ENCODE measurements at regions not wholly inside any gene's neighbourhood (a gene's known extent, or its start where the extent isn't known, plus 50 kb on each side); places are given as distances from the start of the nearest gene placed in this dataset.

GRCh38 chr11:36890121-36890679 lies 292.2 kb upstream of the RAG2 start:
- H3K4me3 ChIP-seq (ENCODE audit: low read depth, low read length): no peak overlapping the region
- H3K9me3 ChIP-seq (ENCODE audit: control insufficient read depth, low read length): no peaks in the 10 kb centered on the region
- H3K27ac ChIP-seq: no peak overlapping the region
- H3K4me1 ChIP-seq: no peaks in the 10 kb centered on the region
- H3K36me3 ChIP-seq (ENCODE audit: control insufficient read depth, insufficient read depth, low read length): no peaks in the 10 kb centered on the region
- no peaks in the 10 kb centered on the region for H3K79me2 ChIP-seq
- no peaks in the 10 kb centered on the region for H3K27me3 ChIP-seq (ENCODE audit: control insufficient read depth, insufficient read depth, low read length)
- H3K9ac ChIP-seq: no peak overlapping the region
- no peak overlapping the region for H2AFZ ChIP-seq
- H3K4me2 ChIP-seq (ENCODE audit: low read length): no peak overlapping the region
- TF ChIP-seq CTCF (IDR thresholded peaks at IDR 0.05): no peak

GRCh38 chr11:36885154-36885553 lies 287.1 kb upstream of the RAG2 start:
- Histone ChIP-seq H3K4me3 (ENCODE audit: low read depth, low read length) (no peak overlapping the region), H3K9ac (no peak overlapping the region), H3K36me3 (ENCODE audit: control insufficient read depth, insufficient read depth, low read length) (no peaks in the 10 kb centered on the region), H3K79me2 (no peaks in the 10 kb centered on the region), H2AFZ (no peak overlapping the region), H3K4me2 (ENCODE audit: low read length) (no peak overlapping the region), H3K27me3 (ENCODE audit: control insufficient read depth, insufficient read depth, low read length) (no peaks in the 10 kb centered on the region), H3K9me3 (ENCODE audit: control insufficient read depth, low read length) (no peaks in the 10 kb centered on the region), H3K27ac (no peak overlapping the region), H3K4me1 (no peaks in the 10 kb centered on the region)
- no peak for TF ChIP-seq CTCF (IDR thresholded peaks at IDR 0.05)

- Histone ChIP-seq H3K4me2 (ENCODE audit: low read length) (no peak overlapping the region), H3K4me1 (no peaks in the 10 kb centered on the region), H3K27ac (no peak overlapping the region)
These were observed 280.7 kb upstream of the RAG2 start for GRCh38 chr11:36878737-36879136.

GRCh38 chr11:36877149-36877548 lies 279.1 kb upstream of the RAG2 start:
- TF ChIP-seq CTCF (IDR thresholded peaks at IDR 0.05): no peak
- no peaks in the 10 kb centered on the region for H3K79me2 ChIP-seq
- H3K9ac ChIP-seq: no peak overlapping the region
- no peaks in the 10 kb centered on the region for H3K27me3 ChIP-seq (ENCODE audit: control insufficient read depth, insufficient read depth, low read length)
- no peak overlapping the region for H3K4me3 ChIP-seq (ENCODE audit: low read depth, low read length)
- H3K9me3 ChIP-seq (ENCODE audit: control insufficient read depth, low read length): no peaks in the 10 kb centered on the region
- no peak overlapping the region for H3K27ac ChIP-seq
- H3K36me3 ChIP-seq (ENCODE audit: control insufficient read depth, insufficient read depth, low read length): no peaks in the 10 kb centered on the region
- H3K4me2 ChIP-seq (ENCODE audit: low read length): no peak overlapping the region
- no peaks in the 10 kb centered on the region for H3K4me1 ChIP-seq
- H2AFZ ChIP-seq: no peak overlapping the region

More at GRCh38 chr11:36878737-36879136, 280.7 kb upstream of the RAG2 start:
- H3K9ac ChIP-seq: no peak overlapping the region
- no peak overlapping the region for H2AFZ ChIP-seq
- no peaks in the 10 kb centered on the region for H3K79me2 ChIP-seq
- no peaks in the 10 kb centered on the region for H3K36me3 ChIP-seq (ENCODE audit: control insufficient read depth, insufficient read depth, low read length)
- H3K27me3 ChIP-seq (ENCODE audit: control insufficient read depth, insufficient read depth, low read length): no peaks in the 10 kb centered on the region
- no peak overlapping the region for H3K4me3 ChIP-seq (ENCODE audit: low read depth, low read length)
- TF ChIP-seq CTCF (IDR thresholded peaks at IDR 0.05): no peak
- H3K9me3 ChIP-seq (ENCODE audit: control insufficient read depth, low read length): no peaks in the 10 kb centered on the region

- H3K36me3 ChIP-seq (ENCODE audit: control insufficient read depth, insufficient read depth, low read length): no peaks in the 10 kb centered on the region
- no peaks in the 10 kb centered on the region for H3K79me2 ChIP-seq
- H2AFZ ChIP-seq: no peak overlapping the region
- no peaks in the 10 kb centered on the region for H3K27me3 ChIP-seq (ENCODE audit: control insufficient read depth, insufficient read depth, low read length)
- H3K9me3 ChIP-seq (ENCODE audit: control insufficient read depth, low read length): no peaks in the 10 kb centered on the region
- H3K4me3 ChIP-seq (ENCODE audit: low read depth, low read length): no peak overlapping the region
- no peak overlapping the region for H3K4me2 ChIP-seq (ENCODE audit: low read length)
- no peaks in the 10 kb centered on the region for H3K4me1 ChIP-seq
- H3K27ac ChIP-seq: no peak overlapping the region
- no peak for TF ChIP-seq CTCF (IDR thresholded peaks at IDR 0.05)
- H3K9ac ChIP-seq: no peak overlapping the region
These were observed 278.2 kb upstream of the RAG2 start for GRCh38 chr11:36876266-36876665.
